Embryonic facial prominence (tissue), 1 donor: ENCODE measurements at regions not wholly inside any gene's neighbourhood (a gene's known extent, or its start where the extent isn't known, plus 50 kb on each side); places are given as distances from the start of the nearest gene placed in this dataset.
"Not testable (repeated sequence)": the region's sequence is repeated elsewhere in the genome, so short reads cannot be mapped to it uniquely, and the experiment has no call there.

Experiments used
- DNase-seq: peaks from one replicate; pipeline ENCODE4 v3.0.0-alpha.2; 2016; ENCODE audit errors: extremely low spot score

DNA sequence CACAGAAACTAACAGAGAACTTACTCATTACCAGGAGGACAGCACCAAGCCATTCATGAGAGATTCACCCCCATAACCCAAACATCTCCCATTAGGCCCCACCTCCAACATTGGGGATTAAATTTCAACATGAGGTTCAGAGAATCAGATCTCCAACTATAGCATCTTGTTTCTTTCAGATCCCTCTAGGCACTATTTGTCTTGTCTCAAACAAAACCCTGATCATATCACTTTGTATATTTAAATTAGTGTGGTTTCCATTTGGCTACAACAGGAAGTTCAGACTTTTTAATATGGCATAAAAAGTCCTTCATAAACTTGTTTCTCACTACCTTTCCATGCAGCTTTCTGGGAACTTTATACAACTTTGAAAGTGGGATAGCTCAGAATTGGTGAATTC, 699.0 kb upstream of the MIR17HG start:
- no peak for DNase-seq

- no peak for DNase-seq
Observed at GRCh38 chr13:90652036-90652435, 695.5 kb upstream of the MIR17HG start.

DNA sequence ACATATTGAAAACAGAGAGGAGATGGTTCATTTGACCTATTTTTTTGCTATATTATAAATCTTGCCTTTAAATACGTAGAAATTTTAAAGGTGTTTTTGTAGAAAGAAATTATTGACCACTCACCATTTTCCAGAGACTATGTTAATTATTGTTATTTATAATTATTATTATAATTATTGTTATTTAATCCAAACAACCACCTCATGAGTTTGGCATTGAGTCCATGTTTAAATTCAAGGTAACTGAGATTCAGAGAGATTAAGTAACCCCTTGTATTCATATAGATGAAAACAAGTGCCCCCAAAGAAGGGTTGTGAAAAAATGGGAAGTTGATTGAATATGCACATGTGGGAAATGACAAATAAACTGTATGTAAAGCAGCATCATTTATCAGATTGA, 692.5 kb upstream of the MIR17HG start:
- DNase-seq: no peak

- DNase-seq: not testable (repeated sequence)
Observed at GRCh38 chr13:90664200-90664599, 683.3 kb upstream of the MIR17HG start.

- no peak for DNase-seq
Observed at GRCh38 chr13:90673746-90674145, 673.7 kb upstream of the MIR17HG start.

DNA sequence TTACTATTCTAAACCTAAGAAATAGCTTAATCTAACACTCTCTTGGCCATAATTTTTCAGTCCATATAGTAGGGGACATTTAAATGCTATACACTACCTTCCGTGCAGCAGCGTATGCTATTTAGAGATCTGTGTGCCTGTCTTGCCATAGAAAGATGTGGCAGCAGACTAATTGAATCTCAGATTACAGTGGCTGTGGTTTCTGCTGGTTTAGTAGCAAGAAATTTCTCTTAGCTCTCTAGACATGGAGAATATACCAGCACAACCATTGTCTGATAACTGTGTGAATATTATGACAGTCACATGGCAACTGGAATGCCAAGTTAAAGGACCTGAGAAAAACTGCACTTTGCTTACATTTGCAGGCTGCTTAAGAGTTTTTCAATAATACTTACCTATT, 672.4 kb upstream of the MIR17HG start:
- no peak for DNase-seq

DNA sequence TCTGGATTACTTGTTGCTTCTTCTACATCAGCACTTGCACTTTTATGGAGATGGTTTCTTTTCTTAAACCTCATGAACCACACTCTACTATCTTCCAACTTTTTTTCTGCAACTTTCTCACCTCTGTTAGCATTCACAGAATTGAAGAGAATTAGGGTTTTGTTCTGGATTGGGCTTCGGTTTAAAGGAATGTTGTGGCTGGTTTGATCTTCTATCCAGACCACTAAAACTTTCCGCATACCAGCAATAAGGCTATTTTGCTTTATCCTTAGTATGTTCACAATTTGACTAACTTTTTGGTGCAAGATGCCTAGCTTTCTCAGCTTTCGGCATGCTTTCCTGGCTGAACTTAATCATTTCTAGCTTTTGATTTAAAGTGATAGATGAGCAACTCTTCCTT, 666.7 kb upstream of the MIR17HG start:
- no peak for DNase-seq

- DNase-seq: no peak
Observed at GRCh38 chr13:90683711-90684131, 663.8 kb upstream of the MIR17HG start.

DNA sequence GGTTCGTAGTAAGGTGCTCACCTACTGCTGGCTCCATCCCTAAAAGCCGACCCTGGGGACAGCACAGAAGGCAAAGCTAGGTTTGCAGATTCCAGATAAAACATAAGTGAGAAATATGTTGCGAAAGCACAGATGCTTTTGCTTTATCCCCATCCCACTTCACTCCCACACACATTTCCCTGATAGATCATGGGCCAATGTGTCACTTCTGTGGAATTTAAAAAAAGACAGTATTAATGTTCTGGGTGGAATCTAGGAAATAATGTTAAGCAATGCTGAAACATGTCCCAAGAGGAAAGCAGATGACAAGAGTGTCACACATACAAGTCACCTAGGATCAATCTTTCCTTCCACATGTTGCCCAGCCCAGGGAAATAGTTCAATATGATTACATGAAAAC, 661.0 kb upstream of the MIR17HG start:
- DNase-seq: no peak

DNA sequence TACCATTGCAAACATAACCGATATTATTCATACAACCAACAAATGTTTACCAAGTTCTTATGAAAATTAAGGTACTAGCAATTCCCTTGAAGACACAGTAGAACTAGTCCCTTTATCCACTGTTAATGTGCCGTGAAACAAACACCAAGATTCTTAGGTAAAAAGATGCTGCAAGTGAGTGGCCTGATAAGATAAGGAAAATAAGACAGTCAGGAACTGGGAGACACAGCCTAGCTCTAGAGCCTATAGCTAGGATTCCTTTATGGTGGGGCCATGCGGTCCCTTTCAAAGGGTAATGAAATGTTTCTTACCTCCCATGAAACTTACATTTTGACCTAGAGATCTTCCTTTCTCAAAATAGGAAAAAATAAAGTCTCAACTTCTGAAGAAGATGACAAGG, 658.4 kb upstream of the MIR17HG start:
- DNase-seq: no peak

DNA sequence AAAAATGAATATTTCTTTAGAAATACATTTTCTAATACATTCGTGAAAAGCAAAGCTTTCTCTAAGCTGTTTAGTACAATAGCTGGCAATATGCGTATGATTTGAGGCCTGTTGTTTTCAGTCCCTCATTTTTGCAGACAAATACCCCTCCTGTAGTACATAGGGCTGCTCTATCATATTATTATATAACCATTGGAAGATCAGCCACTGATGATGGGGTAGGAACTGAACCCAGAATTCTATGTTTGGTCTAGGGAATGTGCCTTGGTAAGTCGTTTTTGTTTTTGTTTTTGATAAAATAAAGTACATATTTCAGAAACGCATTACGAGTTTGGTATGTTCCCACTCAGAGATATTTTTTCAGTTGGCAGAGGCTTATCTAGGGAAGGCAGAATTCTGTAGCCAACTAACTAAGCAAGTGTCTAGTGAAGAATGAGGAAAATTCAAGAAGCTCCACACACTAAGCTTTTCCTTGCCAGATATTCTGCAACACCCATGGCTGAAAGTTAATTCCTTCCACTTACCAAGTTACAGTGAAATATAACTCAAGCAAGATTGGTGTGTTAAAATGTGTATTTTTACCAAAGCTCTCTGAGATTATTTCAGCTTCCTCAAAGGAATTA, 656.9 kb upstream of the MIR17HG start:
- DNase-seq: no peak

- DNase-seq: no peak
Observed at GRCh38 chr13:90696254-90696653, 651.2 kb upstream of the MIR17HG start.

DNA sequence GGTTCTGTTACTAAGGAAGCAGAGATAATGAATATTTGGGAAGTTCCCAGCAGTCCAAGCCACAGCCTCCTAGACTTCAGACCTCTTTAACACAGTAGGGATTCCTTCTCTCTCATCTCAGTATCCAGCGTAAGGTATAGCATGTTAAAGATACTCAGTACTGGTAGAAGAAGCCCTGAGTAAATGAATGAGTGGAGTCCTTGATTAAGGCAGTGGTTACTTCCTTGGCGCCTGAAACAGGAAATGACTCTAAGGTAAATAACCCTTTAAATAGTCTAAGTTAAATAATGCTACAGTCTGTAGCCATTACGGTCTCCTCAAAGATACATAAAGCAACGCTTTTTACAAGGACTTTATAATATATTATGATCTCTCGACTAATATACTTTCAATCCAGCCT, 650.8 kb upstream of the MIR17HG start:
- no peak for DNase-seq

- no peak for DNase-seq
Observed at GRCh38 chr13:90700340-90700739, 647.1 kb upstream of the MIR17HG start.

DNA sequence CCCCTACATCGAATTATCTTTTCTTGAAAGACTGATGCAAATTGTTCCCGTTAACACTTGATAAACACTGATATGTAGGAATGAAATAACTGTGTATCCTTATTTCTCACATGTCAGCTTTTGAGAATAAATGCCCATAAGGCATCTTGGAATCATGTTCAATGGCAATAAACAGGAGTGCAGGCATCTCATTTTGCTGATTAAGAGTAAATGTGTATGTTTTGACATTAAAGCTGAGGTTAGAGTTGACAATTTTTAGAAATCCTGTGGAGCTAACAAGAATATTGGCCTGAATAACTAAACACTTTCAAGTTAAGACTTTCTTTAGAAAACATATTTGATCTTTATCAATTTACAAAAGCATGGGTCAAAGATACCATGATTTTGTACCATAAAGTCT, 646.2 kb upstream of the MIR17HG start:
- no peak for DNase-seq

GRCh38 chr13:90702050-90702449, 645.4 kb upstream of the MIR17HG start:
- no peak for DNase-seq

GRCh38 chr13:90706631-90707030, 640.9 kb upstream of the MIR17HG start:
- DNase-seq: no peak

- no peak for DNase-seq
Observed at GRCh38 chr13:90708128-90708527, 639.4 kb upstream of the MIR17HG start.

- no peak for DNase-seq
Observed at GRCh38 chr13:90709319-90709718, 638.2 kb upstream of the MIR17HG start.

DNA sequence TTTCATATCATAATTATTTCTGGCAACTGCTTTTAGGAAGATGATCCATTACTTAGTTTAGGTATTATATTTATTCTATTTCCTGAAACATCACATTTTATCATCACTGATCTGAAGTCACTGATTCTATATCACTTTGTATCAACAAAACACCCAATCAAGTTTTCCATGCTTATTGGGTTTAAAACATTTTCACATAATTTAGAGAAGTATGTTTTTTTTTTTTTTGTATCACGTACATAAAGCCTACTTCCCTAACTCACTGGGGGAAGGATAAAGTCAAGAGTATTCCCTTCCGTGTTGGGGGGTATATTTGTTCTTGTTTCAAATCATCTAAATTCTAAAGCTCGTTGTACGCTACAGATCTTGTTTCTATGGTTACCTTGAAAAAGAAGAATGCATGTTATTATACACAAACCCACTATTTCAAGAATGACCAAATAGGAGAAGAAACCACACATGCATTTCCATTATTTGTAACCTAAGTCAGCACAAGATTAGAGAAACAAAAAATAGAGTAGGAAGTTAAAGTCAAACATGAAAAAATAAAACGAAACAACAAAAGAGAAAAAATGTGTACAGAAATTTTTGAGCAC, 637.2 kb upstream of the MIR17HG start:
- DNase-seq: no peak

DNA sequence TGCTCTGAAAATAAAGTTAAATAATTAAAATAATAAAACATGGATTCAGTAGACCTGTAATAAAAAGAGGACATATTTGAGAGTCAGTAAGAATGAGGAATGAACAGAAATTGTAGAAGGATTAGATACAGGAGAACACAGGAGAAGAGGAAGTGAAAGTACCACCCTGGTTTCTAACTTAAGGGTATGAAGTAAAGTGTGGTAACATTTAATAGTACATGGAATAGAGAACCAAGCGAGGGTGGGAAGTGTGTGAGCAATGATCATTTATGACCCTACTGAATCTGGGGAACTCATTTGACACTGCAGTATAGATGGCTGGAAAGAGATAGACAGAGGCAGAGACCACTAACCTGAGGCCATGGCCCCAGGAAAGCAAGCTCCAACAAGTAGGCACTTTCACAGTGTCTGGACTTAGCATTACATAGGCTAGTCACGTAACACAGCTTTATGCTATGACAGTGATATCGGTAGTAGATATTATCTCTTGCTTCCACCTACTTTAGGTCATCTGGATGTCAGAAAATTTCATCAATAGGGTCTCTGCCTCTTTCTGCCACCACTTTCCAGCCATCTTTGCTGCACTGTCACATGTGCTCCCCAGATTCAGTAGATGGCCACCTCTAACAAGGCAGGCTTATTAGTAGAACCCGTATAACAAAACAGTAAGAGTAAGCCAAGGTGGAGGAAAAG, 633.9 kb upstream of the MIR17HG start:
- DNase-seq: no peak

DNA sequence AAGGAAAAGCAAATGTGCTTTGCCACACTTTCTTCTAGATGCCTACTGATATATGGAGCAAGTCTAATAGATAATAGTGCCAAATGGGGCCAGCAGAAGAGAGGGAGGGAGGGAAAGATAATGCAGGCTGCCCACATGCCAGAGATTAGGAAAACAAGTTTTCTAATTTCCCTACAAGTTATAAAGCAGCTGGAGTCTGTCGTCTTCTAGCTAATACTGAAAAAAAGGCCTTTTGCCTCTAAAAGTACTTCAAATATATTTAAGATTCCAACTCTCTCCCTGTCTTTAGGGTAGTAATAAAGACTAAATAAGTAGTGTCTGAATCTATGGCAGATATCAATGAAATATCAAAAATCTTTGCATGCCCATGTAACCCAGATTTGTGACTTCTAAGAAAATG, 632.0 kb upstream of the MIR17HG start:
- DNase-seq: no peak

- no peak for DNase-seq
Observed at GRCh38 chr13:90717451-90717936, 630.0 kb upstream of the MIR17HG start.
